ENCODE measurements at regions not wholly inside any gene's neighbourhood (a gene's known extent, or its start where the extent isn't known, plus 50 kb on each side); places are given as distances from the start of the nearest gene placed in this dataset.

DNA sequence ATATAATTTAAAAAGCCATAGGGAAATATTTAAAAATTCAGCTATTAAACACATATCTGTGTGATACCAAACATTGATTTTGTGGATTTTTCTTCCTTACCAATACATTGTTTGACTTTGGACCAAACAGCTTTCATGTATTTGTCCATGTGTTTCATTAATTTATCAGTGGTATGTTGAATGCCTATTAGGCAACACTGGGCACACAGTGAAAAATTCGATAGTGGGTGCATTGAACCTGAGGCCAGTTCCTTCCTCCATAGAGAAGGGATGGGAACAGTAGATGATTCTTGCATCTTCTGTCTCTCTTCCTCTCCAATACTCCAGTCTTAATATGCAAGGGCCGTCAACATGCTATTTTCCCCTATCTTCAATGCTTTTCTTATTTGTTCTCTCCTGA is 110.2 kb upstream of the NR3C1 start:
- Histone ChIP-seq H4K20me1 (ENCODE audit: insufficient read depth, low read length, poor library complexity, severe bottlenecking) (no peaks in the 10 kb centered on the region), H3K4me2 (ENCODE audit: low read depth, low read length, poor library complexity, severe bottlenecking) (no peak overlapping the region), H3K4me1 (ENCODE audit: insufficient read depth, low read length, poor library complexity, severe bottlenecking) (peaks cover 15% of the 10 kb centered on the region), H3K4me3 (ENCODE audit: low read length, poor library complexity, severe bottlenecking) (no peak overlapping the region), H3K27me3 (ENCODE audit: insufficient read depth, low read length, poor library complexity, severe bottlenecking) (no peaks in the 10 kb centered on the region), H3F3A (ENCODE audit: low read depth) (no peaks in the 10 kb centered on the region), H3K9ac (ENCODE audit: low read depth, low read length, poor library complexity, severe bottlenecking) (no peak overlapping the region), H2AFZ (ENCODE audit: low read length) (no peak overlapping the region), H3K9me2 (replicated peaks; ENCODE audit: low read depth, low read length) (no peaks in the 10 kb centered on the region), H3K36me3 (ENCODE audit: insufficient read depth, low read length) (no peaks in the 10 kb centered on the region), H3K79me2 (ENCODE audit: insufficient read depth, low read length) (no peaks in the 10 kb centered on the region), H3K9me3 (ENCODE audit: insufficient read depth, low read depth, low read length) (no peaks in the 10 kb centered on the region)
- TF ChIP-seq CTCF (conservative IDR thresholded peaks at IDR 0.05; ENCODE audit: low read length) (no peak), EZH2phosphoT487 (IDR thresholded peaks at IDR 0.05; ENCODE audit: borderline replicate concordance) (no peak)

DNA sequence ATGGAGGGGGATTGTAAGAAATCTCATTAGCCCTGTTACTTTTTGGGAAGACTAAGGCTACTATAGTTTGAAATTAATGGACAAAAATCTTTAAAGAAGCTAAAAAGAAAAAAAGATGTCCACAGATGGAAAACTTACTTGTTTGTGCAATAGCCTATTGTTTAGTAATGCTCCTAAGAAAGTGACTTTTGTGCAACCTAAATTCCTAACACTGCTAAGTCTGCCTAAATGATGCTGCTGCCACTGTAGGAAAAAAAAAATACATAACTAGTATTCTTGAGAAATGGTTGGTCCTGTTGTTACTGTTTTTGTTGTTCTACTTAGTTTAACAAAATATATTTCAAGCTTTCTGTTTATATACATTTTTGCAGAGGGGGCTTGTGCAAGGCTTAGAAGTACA is 108.2 kb upstream of the NR3C1 start:
- Histone ChIP-seq H2AFZ (ENCODE audit: low read length) (no peak overlapping the region), H3F3A (ENCODE audit: low read depth) (no peaks in the 10 kb centered on the region), H3K4me3 (ENCODE audit: low read length, poor library complexity, severe bottlenecking) (no peak overlapping the region), H4K20me1 (ENCODE audit: insufficient read depth, low read length, poor library complexity, severe bottlenecking) (no peaks in the 10 kb centered on the region), H3K9me2 (replicated peaks; ENCODE audit: low read depth, low read length) (no peaks in the 10 kb centered on the region), H3K4me2 (ENCODE audit: low read depth, low read length, poor library complexity, severe bottlenecking) (no peak overlapping the region), H3K4me1 (ENCODE audit: insufficient read depth, low read length, poor library complexity, severe bottlenecking) (peaks cover 9% of the 10 kb centered on the region), H3K36me3 (ENCODE audit: insufficient read depth, low read length) (no peaks in the 10 kb centered on the region), H3K9me3 (ENCODE audit: insufficient read depth, low read depth, low read length) (no peaks in the 10 kb centered on the region), H3K79me2 (ENCODE audit: insufficient read depth, low read length) (no peaks in the 10 kb centered on the region), H3K9ac (ENCODE audit: low read depth, low read length, poor library complexity, severe bottlenecking) (no peak overlapping the region), H3K27me3 (ENCODE audit: insufficient read depth, low read length, poor library complexity, severe bottlenecking) (no peaks in the 10 kb centered on the region)
- no peak for TF ChIP-seq CTCF (conservative IDR thresholded peaks at IDR 0.05; ENCODE audit: low read length)
- TF ChIP-seq EZH2phosphoT487 (IDR thresholded peaks at IDR 0.05; ENCODE audit: borderline replicate concordance): no peak

DNA sequence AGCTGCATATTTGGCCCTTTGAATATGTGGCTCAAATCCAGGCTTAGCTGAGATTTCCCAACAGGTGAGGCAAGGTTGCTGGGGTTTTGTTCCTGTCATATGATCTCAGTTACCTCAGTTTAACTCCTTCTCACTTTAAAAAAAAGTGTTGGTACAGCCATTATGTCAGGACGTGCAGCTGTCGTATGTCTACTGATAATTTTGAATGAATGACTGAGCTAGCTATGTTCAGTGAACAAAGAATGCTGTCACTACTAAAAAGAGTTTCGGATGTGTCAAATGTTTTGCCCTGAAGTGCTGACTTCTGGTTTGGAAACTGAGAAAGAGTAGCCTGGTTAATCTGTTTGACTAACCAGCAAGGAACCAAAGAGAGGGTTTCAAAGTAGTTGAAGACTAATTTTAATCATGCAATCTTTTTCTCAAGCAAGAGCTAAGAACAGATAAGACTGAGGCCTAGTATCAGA is 106.3 kb upstream of the NR3C1 start:
- no peak overlapping the region for H3K4me3 ChIP-seq (ENCODE audit: low read length, poor library complexity, severe bottlenecking)
- no peaks in the 10 kb centered on the region for H3K4me1 ChIP-seq (ENCODE audit: insufficient read depth, low read length, poor library complexity, severe bottlenecking)
- H3K9me3 ChIP-seq (ENCODE audit: insufficient read depth, low read depth, low read length): no peaks in the 10 kb centered on the region
- no peaks in the 10 kb centered on the region for H3F3A ChIP-seq (ENCODE audit: low read depth)
- no peaks in the 10 kb centered on the region for H3K36me3 ChIP-seq (ENCODE audit: insufficient read depth, low read length)
- H3K27me3 ChIP-seq (ENCODE audit: insufficient read depth, low read length, poor library complexity, severe bottlenecking): no peaks in the 10 kb centered on the region
- no peak overlapping the region for H3K4me2 ChIP-seq (ENCODE audit: low read depth, low read length, poor library complexity, severe bottlenecking)
- no peak overlapping the region for H2AFZ ChIP-seq (ENCODE audit: low read length)
- no peak for TF ChIP-seq EZH2phosphoT487 (IDR thresholded peaks at IDR 0.05; ENCODE audit: borderline replicate concordance)
- no peak for TF ChIP-seq CTCF (conservative IDR thresholded peaks at IDR 0.05; ENCODE audit: low read length)
- H3K9ac ChIP-seq (ENCODE audit: low read depth, low read length, poor library complexity, severe bottlenecking): no peak overlapping the region
- no peaks in the 10 kb centered on the region for H3K9me2 ChIP-seq (replicated peaks; ENCODE audit: low read depth, low read length)
- H3K79me2 ChIP-seq (ENCODE audit: insufficient read depth, low read length): no peaks in the 10 kb centered on the region
- H4K20me1 ChIP-seq (ENCODE audit: insufficient read depth, low read length, poor library complexity, severe bottlenecking): no peaks in the 10 kb centered on the region
